ENCODE measurements at regions not wholly inside any gene's neighbourhood (a gene's known extent, or its start where the extent isn't known, plus 50 kb on each side); places are given as distances from the start of the nearest gene placed in this dataset.
"Not testable (repeated sequence)": the region's sequence is repeated elsewhere in the genome, so short reads cannot be mapped to it uniquely, and the experiment has no call there.

- POLR2A ChIA-PET; CTCF ChIA-PET; H3K9me3 ChIP-seq (ENCODE audit: control insufficient read depth, insufficient read depth, low read depth, low read length); H3K4me1 ChIP-seq (ENCODE audit: control insufficient read depth, insufficient read depth, low read length); H3K4me3 ChIP-seq (ENCODE audit: low read depth, low read length); H3K27ac ChIP-seq (ENCODE audit: extremely low read depth, low read depth, low read length); H3K36me3 ChIP-seq (ENCODE audit: control insufficient read depth in 2 of 2, insufficient read depth in 1 of 2, low read length in 2 of 2): not testable (repeated sequence)
- peak; percentile 77 for TF ChIP-seq ZBTB21 (tag by site-specific recombination; IDR thresholded peaks at IDR 0.05)
- TF ChIP-seq ZNF629 (tag by site-specific recombination; IDR thresholded peaks at IDR 0.05) = 0 out of 2 replicates have a peak, but pooled peaks have one; percentile 21
Measured at GRCh38 chr2:91742973-91743490, 3051.6 kb downstream of the RPIA start.

DNA sequence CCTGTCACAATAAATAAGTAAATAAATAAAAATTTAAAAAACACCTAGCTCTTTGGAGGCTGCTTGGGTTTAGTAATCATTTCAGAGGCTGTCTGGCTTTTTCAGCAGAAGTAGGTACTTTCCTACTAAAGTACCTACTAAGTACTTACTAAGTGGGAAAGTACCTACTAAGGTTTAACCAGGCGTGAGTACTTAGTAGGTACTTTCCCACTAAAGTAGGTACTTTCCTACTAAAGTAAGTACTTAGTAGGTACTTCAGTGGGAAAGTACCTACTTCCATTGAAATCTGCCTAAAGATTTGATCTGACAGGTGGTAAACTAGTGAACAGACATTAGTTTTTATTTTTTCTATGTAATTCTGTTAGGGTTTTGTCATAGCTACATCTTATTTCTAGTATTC is 3052.4 kb downstream of the RPIA start:
- POLR2A ChIA-PET, CTCF ChIA-PET: not testable (repeated sequence)

GRCh38 chr2:91744700-91745141 is 3053.2 kb downstream of the RPIA start:
- H3K4me3 ChIP-seq (ENCODE audit: low read depth, low read length); H3K36me3 ChIP-seq (ENCODE audit: control insufficient read depth in 2 of 2, insufficient read depth in 1 of 2, low read length in 2 of 2); H3K4me1 ChIP-seq (ENCODE audit: control insufficient read depth, insufficient read depth, low read length); H3K27ac ChIP-seq (ENCODE audit: extremely low read depth, low read depth, low read length); H3K9me3 ChIP-seq (ENCODE audit: control insufficient read depth, insufficient read depth, low read depth, low read length); POLR2A ChIA-PET; CTCF ChIA-PET: not testable (repeated sequence)

More for the DNA sequence above, 3052.4 kb downstream of the RPIA start:
- H3K4me3 ChIP-seq (ENCODE audit: low read depth, low read length); H3K4me1 ChIP-seq (ENCODE audit: control insufficient read depth, insufficient read depth, low read length); H3K9me3 ChIP-seq (ENCODE audit: control insufficient read depth, insufficient read depth, low read depth, low read length); H3K36me3 ChIP-seq (ENCODE audit: control insufficient read depth in 2 of 2, insufficient read depth in 1 of 2, low read length in 2 of 2); H3K27ac ChIP-seq (ENCODE audit: extremely low read depth, low read depth, low read length): not testable (repeated sequence)

- POLR2A ChIA-PET = no interaction called here
Measured at GRCh38 chr2:91748902-91749301, 3057.4 kb downstream of the RPIA start.

GRCh38 chr2:91749665-91750064 is 3058.2 kb downstream of the RPIA start:
- POLR2A ChIA-PET; H3K4me3 ChIP-seq (ENCODE audit: low read depth, low read length); H3K9me3 ChIP-seq (ENCODE audit: control insufficient read depth, insufficient read depth, low read depth, low read length); CTCF ChIA-PET; H3K36me3 ChIP-seq (ENCODE audit: control insufficient read depth in 2 of 2, insufficient read depth in 1 of 2, low read length in 2 of 2); H3K27ac ChIP-seq (ENCODE audit: extremely low read depth, low read depth, low read length); H3K4me1 ChIP-seq (ENCODE audit: control insufficient read depth, insufficient read depth, low read length): not testable (repeated sequence)

More at GRCh38 chr2:91748902-91749301, 3057.4 kb downstream of the RPIA start:
- CTCF ChIA-PET = no interaction called here
- H3K4me3 ChIP-seq (ENCODE audit: low read depth, low read length) = no peak overlapping the region
- TF ChIP-seq SCRT1 (tag by site-specific recombination; IDR thresholded peaks at IDR 0.05; ENCODE audit: borderline replicate concordance) = no peak
- TF ChIP-seq MEIS1 (CRISPR knock-in tag; IDR thresholded peaks at IDR 0.05; ENCODE audit: borderline replicate concordance) = no peak
- TF ChIP-seq ZNF157 (tag by site-specific recombination; IDR thresholded peaks at IDR 0.05) = no peak
- no peak for TF ChIP-seq ZNF132 (tag by site-specific recombination; IDR thresholded peaks at IDR 0.05; ENCODE audit: borderline replicate concordance)
- no peak for TF ChIP-seq GFI1B (tag by site-specific recombination; IDR thresholded peaks at IDR 0.05)
- no peak for TF ChIP-seq ZNF37A (tag by site-specific recombination; IDR thresholded peaks at IDR 0.05)
- TF ChIP-seq ZNF76 (tag by site-specific recombination; IDR thresholded peaks at IDR 0.05; ENCODE audit: borderline replicate concordance, low read depth) = no peak
- TF ChIP-seq ZNF292 (tag by site-specific recombination; IDR thresholded peaks at IDR 0.05; ENCODE audit: borderline replicate concordance, low read depth) = no peak
- no peak for TF ChIP-seq ZNF138 (tag by site-specific recombination; IDR thresholded peaks at IDR 0.05; ENCODE audit: borderline replicate concordance)
- TF ChIP-seq, protein P1, sequence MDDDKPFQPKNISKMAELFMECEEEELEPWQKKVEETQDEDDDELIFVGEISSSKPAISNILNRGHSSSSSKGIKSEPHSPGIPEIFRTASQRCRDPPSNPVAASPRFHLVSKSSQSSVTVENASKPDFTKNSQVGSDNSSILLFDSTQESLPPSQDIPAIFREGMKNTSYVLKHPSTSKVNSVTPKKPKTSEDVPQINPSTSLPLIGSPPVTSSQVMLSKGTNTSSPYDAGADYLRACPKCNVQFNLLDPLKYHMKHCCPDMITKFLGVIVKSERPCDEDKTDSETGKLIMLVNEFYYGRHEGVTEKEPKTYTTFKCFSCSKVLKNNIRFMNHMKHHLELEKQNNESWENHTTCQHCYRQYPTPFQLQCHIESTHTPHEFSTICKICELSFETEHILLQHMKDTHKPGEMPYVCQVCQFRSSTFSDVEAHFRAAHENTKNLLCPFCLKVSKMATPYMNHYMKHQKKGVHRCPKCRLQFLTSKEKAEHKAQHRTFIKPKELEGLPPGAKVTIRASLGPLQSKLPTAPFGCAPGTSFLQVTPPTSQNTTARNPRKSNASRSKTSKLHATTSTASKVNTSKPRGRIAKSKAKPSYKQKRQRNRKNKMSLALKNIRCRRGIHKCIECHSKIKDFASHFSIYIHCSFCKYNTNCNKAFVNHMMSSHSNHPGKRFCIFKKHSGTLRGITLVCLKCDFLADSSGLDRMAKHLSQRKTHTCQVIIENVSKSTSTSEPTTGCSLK (tag by site-specific recombination; IDR thresholded peaks at IDR 0.05) = no peak
- no peak for TF ChIP-seq ZNF510 (tag by site-specific recombination; IDR thresholded peaks at IDR 0.05; ENCODE audit: insufficient replicate concordance)
- no peak for TF ChIP-seq ZBTB1 (tag by site-specific recombination; IDR thresholded peaks at IDR 0.05)
- TF ChIP-seq SP2 (tag by site-specific recombination; IDR thresholded peaks at IDR 0.05) = no peak
- no peak for TF ChIP-seq ZNF530 (tag by site-specific recombination; IDR thresholded peaks at IDR 0.05; ENCODE audit: low read depth)
- no peak for TF ChIP-seq ZNF324 (tag by site-specific recombination; IDR thresholded peaks at IDR 0.05)
- TF ChIP-seq, protein P2, sequence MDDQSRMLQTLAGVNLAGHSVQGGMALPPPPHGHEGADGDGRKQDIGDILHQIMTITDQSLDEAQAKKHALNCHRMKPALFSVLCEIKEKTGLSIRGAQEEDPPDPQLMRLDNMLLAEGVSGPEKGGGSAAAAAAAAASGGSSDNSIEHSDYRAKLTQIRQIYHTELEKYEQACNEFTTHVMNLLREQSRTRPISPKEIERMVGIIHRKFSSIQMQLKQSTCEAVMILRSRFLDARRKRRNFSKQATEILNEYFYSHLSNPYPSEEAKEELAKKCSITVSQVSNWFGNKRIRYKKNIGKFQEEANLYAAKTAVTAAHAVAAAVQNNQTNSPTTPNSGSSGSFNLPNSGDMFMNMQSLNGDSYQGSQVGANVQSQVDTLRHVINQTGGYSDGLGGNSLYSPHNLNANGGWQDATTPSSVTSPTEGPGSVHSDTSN (CRISPR knock-in tag; IDR thresholded peaks at IDR 0.05) = no peak
- no peak for TF ChIP-seq ZNF114 (tag by site-specific recombination; IDR thresholded peaks at IDR 0.05)
- no peaks in the 10 kb centered on the region for H3K9me3 ChIP-seq (ENCODE audit: control insufficient read depth, insufficient read depth, low read depth, low read length)
- no peak overlapping the region for H3K27ac ChIP-seq (ENCODE audit: extremely low read depth, low read depth, low read length)
- H3K4me1 ChIP-seq (ENCODE audit: control insufficient read depth, insufficient read depth, low read length) = no peaks in the 10 kb centered on the region
- H3K36me3 ChIP-seq (ENCODE audit: control insufficient read depth in 2 of 2, insufficient read depth in 1 of 2, low read length in 2 of 2) = no peaks in the 10 kb centered on the region

GRCh38 chr2:91759361-91759941 is 3068.0 kb downstream of the RPIA start:
- H3K4me1 ChIP-seq (ENCODE audit: control insufficient read depth, insufficient read depth, low read length); CTCF ChIA-PET; POLR2A ChIA-PET; H3K27ac ChIP-seq (ENCODE audit: extremely low read depth, low read depth, low read length); H3K9me3 ChIP-seq (ENCODE audit: control insufficient read depth, insufficient read depth, low read depth, low read length); H3K4me3 ChIP-seq (ENCODE audit: low read depth, low read length); H3K36me3 ChIP-seq (ENCODE audit: control insufficient read depth in 2 of 2, insufficient read depth in 1 of 2, low read length in 2 of 2): not testable (repeated sequence)
